ENCODE measurements at regions not wholly inside any gene's neighbourhood (a gene's known extent, or its start where the extent isn't known, plus 50 kb on each side); places are given as distances from the start of the nearest gene placed in this dataset.

GRCh38 chr11:92533657-92534335 lies 309.2 kb downstream of the FAT3 start:
- Mint-ChIP-seq H3K9me3 (no peaks in the 10 kb centered on the region), H3K4me3 (no peak overlapping the region), H3K4me1 (no peaks in the 10 kb centered on the region), H3K27me3 (no peaks in the 10 kb centered on the region), H3K27ac (no peak overlapping the region), H3K36me3 (ENCODE audit: low read depth) (no peaks in the 10 kb centered on the region)
- ATAC-seq (ENCODE audit: low read depth) (no peak), DNase-seq (no peak)
- TF ChIP-seq, protein P1, sequence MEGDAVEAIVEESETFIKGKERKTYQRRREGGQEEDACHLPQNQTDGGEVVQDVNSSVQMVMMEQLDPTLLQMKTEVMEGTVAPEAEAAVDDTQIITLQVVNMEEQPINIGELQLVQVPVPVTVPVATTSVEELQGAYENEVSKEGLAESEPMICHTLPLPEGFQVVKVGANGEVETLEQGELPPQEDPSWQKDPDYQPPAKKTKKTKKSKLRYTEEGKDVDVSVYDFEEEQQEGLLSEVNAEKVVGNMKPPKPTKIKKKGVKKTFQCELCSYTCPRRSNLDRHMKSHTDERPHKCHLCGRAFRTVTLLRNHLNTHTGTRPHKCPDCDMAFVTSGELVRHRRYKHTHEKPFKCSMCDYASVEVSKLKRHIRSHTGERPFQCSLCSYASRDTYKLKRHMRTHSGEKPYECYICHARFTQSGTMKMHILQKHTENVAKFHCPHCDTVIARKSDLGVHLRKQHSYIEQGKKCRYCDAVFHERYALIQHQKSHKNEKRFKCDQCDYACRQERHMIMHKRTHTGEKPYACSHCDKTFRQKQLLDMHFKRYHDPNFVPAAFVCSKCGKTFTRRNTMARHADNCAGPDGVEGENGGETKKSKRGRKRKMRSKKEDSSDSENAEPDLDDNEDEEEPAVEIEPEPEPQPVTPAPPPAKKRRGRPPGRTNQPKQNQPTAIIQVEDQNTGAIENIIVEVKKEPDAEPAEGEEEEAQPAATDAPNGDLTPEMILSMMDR (IDR thresholded peaks at IDR 0.05) = no peak
- intact Hi-C loops (cut with micrococcal nuclease) = no loop called here
- POLR2A ChIA-PET = no interaction called here
- CTCF ChIA-PET = no interaction called here

DNA sequence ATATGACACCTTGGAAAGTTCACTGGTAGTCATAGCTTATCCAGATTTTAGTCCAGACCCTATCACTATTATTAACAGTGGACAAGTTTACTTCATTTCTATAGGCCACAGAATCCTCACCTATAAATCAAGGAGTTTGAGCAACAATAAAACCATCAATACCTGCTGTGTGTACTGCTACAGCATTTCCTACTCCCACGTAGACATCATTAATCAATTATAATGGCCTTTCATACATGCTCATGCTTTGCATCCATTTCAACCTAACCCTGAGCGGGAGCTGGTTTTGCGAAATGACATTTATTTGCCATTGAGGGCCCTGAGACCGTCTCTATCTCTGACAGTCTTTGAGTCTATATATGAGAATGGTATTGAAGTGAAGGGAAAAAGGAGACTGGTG lies 312.3 kb downstream of the FAT3 start:
- Mint-ChIP-seq H3K27ac (no peak overlapping the region), H3K36me3 (ENCODE audit: low read depth) (no peaks in the 10 kb centered on the region), H3K9me3 (no peaks in the 10 kb centered on the region), H3K4me1 (peaks cover 2% of the 10 kb centered on the region), H3K4me3 (no peak overlapping the region), H3K27me3 (no peaks in the 10 kb centered on the region)
- ATAC-seq (ENCODE audit: low read depth) (no peak), DNase-seq (no peak)
- TF ChIP-seq, protein P1 (IDR thresholded peaks at IDR 0.05) = no peak
- CTCF ChIA-PET = no interaction called here
- POLR2A ChIA-PET = no interaction called here
- intact Hi-C loops (cut with micrococcal nuclease) = no loop called here

GRCh38 chr11:92540096-92540495 lies 315.5 kb downstream of the FAT3 start:
- ChIA-PET POLR2A (no interaction called here), CTCF (no interaction called here)
- TF ChIP-seq, protein P1 (IDR thresholded peaks at IDR 0.05) = no peak
- Mint-ChIP-seq H3K27ac (no peak overlapping the region), H3K27me3 (no peaks in the 10 kb centered on the region), H3K9me3 (no peaks in the 10 kb centered on the region), H3K4me1 (peaks cover 2% of the 10 kb centered on the region), H3K4me3 (no peak overlapping the region), H3K36me3 (ENCODE audit: low read depth) (no peaks in the 10 kb centered on the region)
- intact Hi-C loops (cut with micrococcal nuclease) = loop anchor here (5.0 kb wide), 1 partner anchor 48 kb away; no protein-coding TSS in a partner anchor
- DNase-seq (no peak), ATAC-seq (ENCODE audit: low read depth) (no peak)

DNA sequence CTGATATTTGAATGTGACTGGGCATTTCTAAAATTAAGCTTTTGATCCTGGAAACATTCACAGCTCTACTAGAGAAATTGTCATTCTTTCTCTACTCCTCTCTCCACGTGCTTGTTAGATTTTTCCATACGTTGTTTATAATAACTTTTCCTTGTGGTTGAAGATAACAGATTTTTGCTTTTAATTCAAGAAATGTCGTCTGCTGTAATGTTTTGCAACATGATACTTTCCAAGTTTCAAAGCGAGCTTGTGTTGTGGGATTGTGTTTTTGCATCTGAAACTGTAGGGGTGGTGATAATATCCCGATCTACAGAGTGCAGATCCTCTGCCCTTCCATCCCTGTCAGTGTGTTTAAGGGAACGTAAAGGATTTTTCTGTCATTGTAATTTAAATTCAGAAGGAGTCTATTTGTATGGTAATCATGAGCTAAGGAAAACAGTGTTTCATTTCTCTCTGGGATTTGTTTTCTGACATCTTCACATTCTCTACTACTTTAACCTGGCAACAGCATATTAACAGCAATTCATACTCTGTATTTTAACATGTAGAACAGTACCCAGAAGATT lies 321.4 kb downstream of the FAT3 start:
- DNase-seq (no peak), ATAC-seq (ENCODE audit: low read depth) (no peak)
- TF ChIP-seq, protein P1 (IDR thresholded peaks at IDR 0.05) = no peak
- no peaks in the 10 kb centered on the region for H3K4me1 Mint-ChIP-seq
- no peaks in the 10 kb centered on the region for H3K36me3 Mint-ChIP-seq (ENCODE audit: low read depth)
- POLR2A ChIA-PET = no interaction called here
- no peak overlapping the region for H3K4me3 Mint-ChIP-seq
- no peaks in the 10 kb centered on the region for H3K27me3 Mint-ChIP-seq
- CTCF ChIA-PET = no interaction called here
- no peak overlapping the region for H3K27ac Mint-ChIP-seq
- intact Hi-C loops (cut with micrococcal nuclease) = no loop called here
- H3K9me3 Mint-ChIP-seq = no peaks in the 10 kb centered on the region

GRCh38 chr11:92546603-92547002 lies 322.0 kb downstream of the FAT3 start:
- no peaks in the 10 kb centered on the region for H3K9me3 Mint-ChIP-seq
- DNase-seq = no peak
- POLR2A ChIA-PET = no interaction called here

More at GRCh38 chr11:92546603-92547002, 322.0 kb downstream of the FAT3 start:
- Mint-ChIP-seq H3K4me1 (no peaks in the 10 kb centered on the region), H3K27me3 (no peaks in the 10 kb centered on the region), H3K36me3 (ENCODE audit: low read depth) (no peaks in the 10 kb centered on the region), H3K27ac (no peak overlapping the region), H3K4me3 (no peak overlapping the region)
- TF ChIP-seq, protein P1 (IDR thresholded peaks at IDR 0.05) = no peak
- intact Hi-C loops (cut with micrococcal nuclease) = no loop called here
- no peak for ATAC-seq (ENCODE audit: low read depth)
- CTCF ChIA-PET = no interaction called here

All from activated B cell treated with CpG ODN at 0.5 μM for 24 hours (primary cell).